Dendritic cell treated with granulocyte-macrophage colony-stimulating factor and Interleukin-4, amounts not matched to agents 40 ng/mL and 50 ng/mL, for 4 days (primary cell): ENCODE measurements at regions not wholly inside any gene's neighbourhood (a gene's known extent, or its start where the extent isn't known, plus 50 kb on each side); places are given as distances from the start of the nearest gene placed in this dataset.
"Not testable (repeated sequence)": the region's sequence is repeated elsewhere in the genome, so short reads cannot be mapped to it uniquely, and the experiment has no call there.

Experiments used
- H3K27ac Mint-ChIP-seq: one replicate; pipeline ENCODE4 v1.8.0; 2022; ENCODE audit warnings: mild to moderate bottlenecking, mixed read lengths
- H3K27me3 Mint-ChIP-seq: one replicate; pipeline ENCODE4 v1.8.0; 2022; ENCODE audit warnings: mild to moderate bottlenecking, mixed read lengths
- H3K36me3 Mint-ChIP-seq: one replicate; pipeline ENCODE4 v1.8.0; 2022; ENCODE audit warnings: low read depth, mixed read lengths
- H3K4me1 Mint-ChIP-seq: one replicate; pipeline ENCODE4 v1.8.0; 2022; ENCODE audit warnings: low read depth, mixed read lengths
- H3K4me3 Mint-ChIP-seq: one replicate; pipeline ENCODE4 v1.8.0; 2022; ENCODE audit warnings: mild to moderate bottlenecking, moderate library complexity, mixed read lengths
- H3K9me3 Mint-ChIP-seq: one replicate; pipeline ENCODE4 v1.8.0; 2022; ENCODE audit warnings: mixed read lengths
- intact Hi-C: fragments of 100-400 bp; cut with micrococcal nuclease; formaldehyde crosslinking; loops from one replicate; pipeline ENCODE4 v1.15.0; 2022

GRCh38 chr3:34067536-34068051, 269.2 kb downstream of the PDCD6IP start:
- no peaks in the 10 kb centered on the region for H3K4me1 Mint-ChIP-seq
- H3K9me3 Mint-ChIP-seq: no peaks in the 10 kb centered on the region
- H3K4me3 Mint-ChIP-seq: no peak overlapping the region
- intact Hi-C loops: no loop called here
- H3K27ac Mint-ChIP-seq: no peak overlapping the region
- H3K36me3 Mint-ChIP-seq: no peaks in the 10 kb centered on the region
- no peaks in the 10 kb centered on the region for H3K27me3 Mint-ChIP-seq

- intact Hi-C loops: no loop called here
- no peaks in the 10 kb centered on the region for H3K27me3 Mint-ChIP-seq
- H3K4me1 Mint-ChIP-seq: peaks cover under 1% of the 10 kb centered on the region
- no peaks in the 10 kb centered on the region for H3K36me3 Mint-ChIP-seq
- no peak overlapping the region for H3K4me3 Mint-ChIP-seq
- no peak overlapping the region for H3K27ac Mint-ChIP-seq
- H3K9me3 Mint-ChIP-seq: no peaks in the 10 kb centered on the region
Observed at GRCh38 chr3:34068505-34068904, 270.1 kb downstream of the PDCD6IP start.

GRCh38 chr3:34070831-34071585, 272.6 kb downstream of the PDCD6IP start:
- Mint-ChIP-seq H3K27ac (no peak overlapping the region), H3K4me1 (peaks cover 8% of the 10 kb centered on the region), H3K36me3 (no peaks in the 10 kb centered on the region), H3K9me3 (no peaks in the 10 kb centered on the region), H3K4me3 (no peak overlapping the region), H3K27me3 (no peaks in the 10 kb centered on the region)
- intact Hi-C loops: no loop called here

GRCh38 chr3:34072297-34072696, 273.9 kb downstream of the PDCD6IP start:
- Mint-ChIP-seq H3K4me1 (peaks cover 19% of the 10 kb centered on the region), H3K4me3 (no peak overlapping the region), H3K36me3 (no peaks in the 10 kb centered on the region), H3K9me3 (no peaks in the 10 kb centered on the region), H3K27me3 (no peaks in the 10 kb centered on the region), H3K27ac (no peak overlapping the region)
- intact Hi-C loops: no loop called here

- Mint-ChIP-seq H3K27ac (no peak overlapping the region), H3K4me1 (peaks cover 19% of the 10 kb centered on the region), H3K36me3 (no peaks in the 10 kb centered on the region), H3K9me3 (no peaks in the 10 kb centered on the region), H3K27me3 (no peaks in the 10 kb centered on the region), H3K4me3 (no peak overlapping the region)
- intact Hi-C loops: no loop called here
Observed at GRCh38 chr3:34073111-34073510, 274.7 kb downstream of the PDCD6IP start.

GRCh38 chr3:34073961-34074360, 275.5 kb downstream of the PDCD6IP start:
- H3K4me1 Mint-ChIP-seq: peaks cover 24% of the 10 kb centered on the region
- no peaks in the 10 kb centered on the region for H3K9me3 Mint-ChIP-seq
- no peaks in the 10 kb centered on the region for H3K36me3 Mint-ChIP-seq
- no peaks in the 10 kb centered on the region for H3K27me3 Mint-ChIP-seq
- intact Hi-C loops: no loop called here
- H3K4me3 Mint-ChIP-seq: no peak overlapping the region
- H3K27ac Mint-ChIP-seq: no peak overlapping the region

- intact Hi-C loops: no loop called here
- Mint-ChIP-seq H3K4me3 (no peak overlapping the region), H3K4me1 (peaks cover 26% of the 10 kb centered on the region), H3K27ac (peak overlapping the region; percentile 1), H3K9me3 (no peaks in the 10 kb centered on the region), H3K36me3 (no peaks in the 10 kb centered on the region), H3K27me3 (no peaks in the 10 kb centered on the region)
Observed at GRCh38 chr3:34075975-34076374, 277.5 kb downstream of the PDCD6IP start.

GRCh38 chr3:34077417-34078195, 279.2 kb downstream of the PDCD6IP start:
- Mint-ChIP-seq H3K4me3 (no peak overlapping the region), H3K27me3 (no peaks in the 10 kb centered on the region), H3K9me3 (no peaks in the 10 kb centered on the region), H3K4me1 (peaks cover 26% of the 10 kb centered on the region), H3K36me3 (no peaks in the 10 kb centered on the region), H3K27ac (no peak overlapping the region)
- intact Hi-C loops: no loop called here

GRCh38 chr3:34078418-34078817, 280.0 kb downstream of the PDCD6IP start:
- intact Hi-C loops: no loop called here
- Mint-ChIP-seq H3K9me3 (no peaks in the 10 kb centered on the region), H3K36me3 (no peaks in the 10 kb centered on the region), H3K27ac (no peak overlapping the region), H3K4me1 (peaks cover 26% of the 10 kb centered on the region), H3K27me3 (no peaks in the 10 kb centered on the region), H3K4me3 (no peak overlapping the region)

- H3K27me3 Mint-ChIP-seq, H3K4me3 Mint-ChIP-seq, H3K36me3 Mint-ChIP-seq, H3K27ac Mint-ChIP-seq, H3K9me3 Mint-ChIP-seq, intact Hi-C loops: not testable (repeated sequence)
- peaks cover 20% of the 10 kb centered on the region for H3K4me1 Mint-ChIP-seq
Observed at GRCh38 chr3:34079849-34080248, 281.4 kb downstream of the PDCD6IP start.

- H3K27ac Mint-ChIP-seq, H3K27me3 Mint-ChIP-seq, intact Hi-C loops, H3K36me3 Mint-ChIP-seq, H3K4me1 Mint-ChIP-seq, H3K4me3 Mint-ChIP-seq: not testable (repeated sequence)
- H3K9me3 Mint-ChIP-seq: peaks cover 15% of the 10 kb centered on the region
Observed at GRCh38 chr3:34090379-34090778, 291.9 kb downstream of the PDCD6IP start.

GRCh38 chr3:34090876-34091275, 292.4 kb downstream of the PDCD6IP start:
- intact Hi-C loops: no loop called here
- H3K27ac Mint-ChIP-seq: no peak overlapping the region
- no peaks in the 10 kb centered on the region for H3K4me1 Mint-ChIP-seq
- no peak overlapping the region for H3K4me3 Mint-ChIP-seq
- H3K27me3 Mint-ChIP-seq: no peaks in the 10 kb centered on the region
- peaks cover 12% of the 10 kb centered on the region for H3K9me3 Mint-ChIP-seq
- no peaks in the 10 kb centered on the region for H3K36me3 Mint-ChIP-seq

- H3K36me3 Mint-ChIP-seq, intact Hi-C loops, H3K4me3 Mint-ChIP-seq, H3K4me1 Mint-ChIP-seq, H3K9me3 Mint-ChIP-seq, H3K27me3 Mint-ChIP-seq, H3K27ac Mint-ChIP-seq: not testable (repeated sequence)
Observed at GRCh38 chr3:34094280-34094679, 295.9 kb downstream of the PDCD6IP start.

GRCh38 chr3:34102288-34102687, 303.9 kb downstream of the PDCD6IP start:
- Mint-ChIP-seq H3K9me3 (no peaks in the 10 kb centered on the region), H3K36me3 (no peaks in the 10 kb centered on the region), H3K4me1 (peaks cover 5% of the 10 kb centered on the region), H3K27me3 (no peaks in the 10 kb centered on the region), H3K27ac (no peak overlapping the region), H3K4me3 (no peak overlapping the region)
- intact Hi-C loops: no loop called here
